GDM1 (cell line): ENCODE measurements at regions not wholly inside any gene's neighbourhood (a gene's known extent, or its start where the extent isn't known, plus 50 kb on each side); places are given as distances from the start of the nearest gene placed in this dataset.

Experiments
- DNase-seq: peaks from one replicate; lab custom pipeline; 2025; lab: John Stamatoyannopoulos, UW

GRCh38 chr17:36864827-36865430, 72.3 kb upstream of the LHX1 start:
- DNase-seq: no peak

DNA sequence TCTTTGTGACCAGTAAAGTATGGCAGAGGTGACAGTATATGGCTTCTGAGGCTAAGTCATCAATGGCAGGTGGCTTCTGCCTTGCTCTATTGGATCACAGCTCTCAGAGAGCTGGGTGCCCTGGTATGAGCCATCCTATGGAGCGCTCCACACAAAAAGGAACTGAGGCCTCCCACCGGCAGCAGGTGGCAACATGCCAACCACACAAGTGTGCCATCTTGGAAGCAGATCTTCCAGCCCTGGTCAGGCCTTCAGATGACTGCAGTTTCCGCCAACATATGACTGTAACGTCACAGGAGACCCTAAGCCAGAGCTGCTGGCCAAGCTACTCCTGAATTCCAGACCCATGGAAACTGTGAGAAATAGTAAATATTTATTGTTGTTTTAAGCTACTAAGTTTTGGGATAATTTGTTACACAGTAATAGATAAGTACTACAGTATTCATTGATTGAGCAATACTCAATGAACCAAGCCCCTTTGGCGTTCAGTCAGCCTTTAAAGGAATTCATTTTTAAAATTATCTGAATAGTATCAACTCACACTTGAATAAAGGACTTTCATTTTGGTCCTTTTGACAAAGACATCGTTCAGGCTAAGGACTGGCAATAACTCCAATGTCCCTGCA, 69.4 kb upstream of the LHX1 start:
- no peak for DNase-seq

- no peak for DNase-seq
Observed at GRCh38 chr17:36868777-36869176, 68.5 kb upstream of the LHX1 start.

DNA sequence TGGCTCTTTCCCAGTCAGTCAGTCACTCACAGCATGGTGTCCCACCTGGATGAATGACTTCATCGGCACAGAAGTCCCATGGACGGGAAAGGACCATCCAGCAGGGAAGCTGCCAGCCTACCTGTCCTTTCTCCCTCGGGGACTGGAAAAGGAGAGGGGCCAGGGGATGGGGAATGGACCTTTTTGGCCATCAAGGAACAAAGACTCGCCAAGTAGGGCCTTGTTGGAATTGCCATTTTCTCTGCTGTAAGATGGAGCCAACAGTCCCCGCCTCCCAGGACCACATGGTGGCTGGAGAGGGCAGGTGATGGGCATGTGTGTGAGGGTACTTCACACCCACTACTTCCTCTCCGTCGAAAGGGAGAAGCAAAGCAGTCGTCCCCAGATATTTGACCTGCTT, 67.8 kb upstream of the LHX1 start:
- no peak for DNase-seq

GRCh38 chr17:36869856-36870719, 67.2 kb upstream of the LHX1 start:
- DNase-seq: no peak

GRCh38 chr17:36870720-36870999, 66.6 kb upstream of the LHX1 start:
- no peak for DNase-seq

GRCh38 chr17:36875698-36876293, 61.5 kb upstream of the LHX1 start:
- DNase-seq: no peak

- no peak for DNase-seq
Observed at GRCh38 chr17:36876966-36877365, 60.3 kb upstream of the LHX1 start.

DNA sequence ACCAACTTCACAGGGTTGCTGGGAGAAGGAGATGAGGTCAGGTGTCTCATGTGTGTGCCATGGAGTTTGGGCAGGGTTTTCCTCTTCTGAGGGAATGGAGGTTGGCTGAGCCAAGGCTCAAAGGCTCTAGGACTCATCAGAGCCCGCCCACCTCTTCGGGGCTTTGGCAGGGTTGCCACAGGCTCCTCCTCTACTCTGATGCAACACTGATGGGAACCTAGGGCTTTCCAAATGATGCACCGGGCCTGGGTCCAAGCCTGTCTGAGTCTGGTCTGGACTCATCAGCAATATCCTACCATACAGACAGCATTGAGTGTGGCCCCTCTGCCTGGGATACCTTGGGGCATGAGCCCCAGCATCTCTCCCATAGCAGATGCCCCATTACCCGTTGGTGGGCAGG, 59.5 kb upstream of the LHX1 start:
- DNase-seq: no peak

DNA sequence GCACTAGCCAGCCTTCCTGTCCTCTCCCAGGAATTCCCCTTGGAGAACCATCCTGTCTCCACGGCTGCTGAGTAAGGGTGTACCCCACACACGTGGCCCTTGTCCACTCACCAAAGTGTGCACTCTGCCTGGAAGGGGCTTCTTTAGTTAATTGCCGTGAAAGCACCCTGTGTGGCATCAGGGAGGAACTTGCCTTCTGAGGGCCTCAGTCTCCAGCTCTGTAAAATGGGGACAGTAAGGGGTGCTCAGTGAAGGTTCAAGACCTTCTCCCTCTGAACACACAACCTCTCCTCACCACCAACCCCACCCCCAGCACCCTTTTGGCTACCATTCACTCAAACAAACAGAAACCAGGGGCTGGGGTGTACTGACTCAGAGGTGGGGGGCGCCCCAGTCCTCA, 59.1 kb upstream of the LHX1 start:
- no peak for DNase-seq

GRCh38 chr17:36879027-36879426, 58.2 kb upstream of the LHX1 start:
- no peak for DNase-seq

DNA sequence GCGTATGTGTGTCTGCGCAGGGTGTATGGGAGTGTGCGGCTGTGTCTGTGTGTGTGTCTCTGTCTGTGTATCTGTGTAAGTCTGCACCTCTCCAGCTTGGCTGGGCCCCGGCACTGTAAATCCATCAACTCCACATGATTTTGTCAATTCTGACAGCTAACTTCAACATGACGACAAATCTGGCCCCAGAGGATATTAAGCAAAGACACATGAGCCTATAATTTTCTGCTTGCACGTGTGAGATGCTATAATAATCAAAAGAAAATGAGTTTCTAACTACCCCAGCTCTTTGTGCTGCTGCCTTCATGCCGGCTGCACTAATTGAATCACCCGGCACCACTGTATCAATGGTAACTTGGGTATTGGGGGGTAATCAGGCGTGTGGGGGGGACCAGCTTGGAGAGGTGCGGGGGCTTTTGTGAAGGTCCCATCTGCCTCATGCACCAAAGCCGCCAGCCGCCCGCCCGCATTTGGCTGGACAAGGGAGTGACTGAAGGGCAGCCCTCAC, 57.6 kb upstream of the LHX1 start:
- DNase-seq: no peak

DNA sequence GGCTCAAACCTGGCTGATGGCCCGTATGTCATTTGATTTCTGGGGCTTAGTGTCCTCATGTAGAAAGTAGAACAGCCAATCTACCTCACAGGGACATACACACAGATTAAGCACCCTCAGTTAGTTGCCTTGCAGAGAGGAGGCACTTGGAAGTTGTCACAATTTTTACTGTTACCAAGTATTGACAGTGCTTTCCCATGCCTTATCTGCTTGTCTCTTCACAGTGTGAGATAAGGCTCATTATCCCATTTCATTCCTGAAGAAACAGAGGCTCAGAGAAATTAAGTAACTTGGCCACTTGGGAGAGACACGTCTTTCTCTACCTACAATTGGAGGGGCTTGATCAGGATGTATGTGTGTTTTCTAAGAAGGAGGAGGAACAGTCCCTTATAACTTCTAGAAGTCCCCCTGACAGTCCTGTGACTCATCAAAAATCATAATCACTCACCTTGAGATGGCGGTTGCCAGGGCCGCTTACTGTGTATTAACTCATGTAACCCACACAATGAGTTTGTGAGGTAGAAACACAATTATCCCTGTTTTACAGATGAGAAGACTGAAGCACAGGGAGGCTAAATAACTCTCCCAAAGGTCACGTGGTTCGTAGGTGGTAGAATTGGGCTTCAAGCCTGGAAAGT, 56.9 kb upstream of the LHX1 start:
- no peak for DNase-seq

DNA sequence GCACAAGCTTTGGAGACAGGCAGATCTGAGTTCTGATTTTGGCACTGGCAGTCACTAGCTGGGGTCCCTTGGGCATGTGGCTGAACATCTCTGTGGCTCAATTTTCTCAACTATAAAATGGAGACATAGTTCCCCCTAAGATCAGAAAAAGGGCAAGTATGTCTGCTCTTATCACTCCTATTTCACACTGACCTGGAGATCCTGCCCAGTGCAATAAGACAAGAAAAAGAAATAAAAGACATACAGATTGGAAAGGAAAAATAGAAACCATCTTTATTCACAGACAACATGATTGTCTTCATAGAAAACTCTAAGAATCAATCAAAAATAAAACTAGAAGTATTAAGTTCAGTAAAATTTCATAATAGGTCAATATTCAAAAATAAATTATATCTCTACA, 56.0 kb upstream of the LHX1 start:
- no peak for DNase-seq

DNA sequence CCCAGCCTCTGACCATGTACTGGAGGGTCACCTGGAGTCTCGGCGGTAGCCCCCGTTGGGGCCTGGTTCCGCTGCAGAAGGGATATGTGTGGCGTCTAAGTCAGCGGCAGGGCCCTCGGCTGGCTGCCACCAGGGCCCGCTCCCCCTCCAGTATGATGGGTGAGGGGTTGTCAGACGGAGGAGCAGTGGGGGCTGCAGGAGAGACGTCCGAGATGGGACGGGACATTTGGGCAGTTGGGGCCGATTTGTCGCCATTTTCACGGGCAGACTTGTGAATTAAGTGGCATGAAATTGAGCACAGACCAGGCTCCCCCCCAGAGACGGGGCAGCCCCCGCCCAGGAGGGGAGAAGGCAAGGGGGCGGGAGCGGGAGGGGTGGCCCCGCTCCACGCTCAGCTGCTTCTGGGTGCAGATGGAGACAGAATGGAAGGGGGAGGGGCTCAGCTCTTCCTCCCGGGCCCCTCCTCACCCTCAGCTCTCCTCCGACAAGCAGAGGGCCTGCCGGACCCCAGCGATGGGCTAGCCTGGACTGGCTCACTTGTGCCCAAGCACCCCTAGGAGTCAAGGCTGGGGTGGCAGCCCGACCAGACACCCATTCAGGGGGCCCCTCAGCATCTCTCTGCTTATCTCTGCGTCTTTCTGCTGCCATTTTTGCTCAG, 52.7 kb upstream of the LHX1 start:
- DNase-seq: no peak

DNA sequence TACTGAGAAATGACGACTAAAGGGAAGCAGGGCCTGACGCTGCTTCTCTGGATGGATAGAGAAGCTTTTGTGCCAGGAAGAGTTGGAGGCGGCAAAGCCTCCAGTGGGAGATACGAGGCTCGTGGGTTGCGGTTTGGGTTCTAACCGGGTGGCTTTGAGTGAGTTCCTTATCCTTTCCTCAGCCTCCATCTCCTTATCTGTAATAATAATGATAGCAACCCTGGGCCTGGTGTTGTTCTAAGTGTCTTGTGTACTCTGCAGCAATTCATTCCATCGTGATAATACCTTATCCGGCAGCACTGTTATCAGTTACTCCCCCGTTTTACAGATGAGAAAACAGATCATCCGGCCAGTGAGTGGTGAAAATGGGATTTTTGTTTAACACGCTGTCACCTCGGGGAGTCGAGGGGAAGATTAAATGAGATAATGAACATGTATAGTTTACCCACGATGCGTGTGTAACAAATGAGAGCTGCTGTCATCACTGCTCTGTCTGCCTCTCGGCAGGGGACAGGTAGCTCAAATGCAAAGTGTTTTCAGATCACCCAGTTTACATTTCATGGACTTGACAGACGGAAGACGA, 52.0 kb upstream of the LHX1 start:
- DNase-seq: no peak

GRCh38 chr17:36885771-36886377, 51.4 kb upstream of the LHX1 start:
- no peak for DNase-seq
